Gastroesophageal sphincter (tissue), 3 donors: ENCODE measurements at regions not wholly inside any gene's neighbourhood (a gene's known extent, or its start where the extent isn't known, plus 50 kb on each side); places are given as distances from the start of the nearest gene placed in this dataset.

ENCODE experiments used
- EP300 ChIP-seq: sonication (generic); formaldehyde crosslinking; IDR thresholded peaks from one replicate; pipeline ENCODE4 v1.6.1; 2017; ENCODE audit warnings: antibody characterized with exemption, mild to moderate bottlenecking
- POLR2A ChIP-seq, 2 donors: fragments of 450-650 bp; IDR thresholded peaks; one replicate each; pipeline ENCODE4 v1.6.1; 2017; ENCODE audit warnings: antibody characterized with exemption in 2 of 2, mild to moderate bottlenecking in 2 of 2, moderate library complexity in 1 of 2
- TF ChIP-seq, protein P1 (sequence below), 4 experiments: fragments of 200-600 bp in 2 of 4; fragments of 450-650 bp in 2 of 4; sonication (generic) in 1 of 4; IDR thresholded peaks; one replicate each; pipeline ENCODE4 v1.5.1; 2017 to 2019; ENCODE audit warnings: antibody characterized with exemption in 4 of 4, mild to moderate bottlenecking in 2 of 4, moderate library complexity in 2 of 4

- TF ChIP-seq POLR2A (IDR thresholded peaks at IDR 0.05): no peak
- TF ChIP-seq, protein P1, sequence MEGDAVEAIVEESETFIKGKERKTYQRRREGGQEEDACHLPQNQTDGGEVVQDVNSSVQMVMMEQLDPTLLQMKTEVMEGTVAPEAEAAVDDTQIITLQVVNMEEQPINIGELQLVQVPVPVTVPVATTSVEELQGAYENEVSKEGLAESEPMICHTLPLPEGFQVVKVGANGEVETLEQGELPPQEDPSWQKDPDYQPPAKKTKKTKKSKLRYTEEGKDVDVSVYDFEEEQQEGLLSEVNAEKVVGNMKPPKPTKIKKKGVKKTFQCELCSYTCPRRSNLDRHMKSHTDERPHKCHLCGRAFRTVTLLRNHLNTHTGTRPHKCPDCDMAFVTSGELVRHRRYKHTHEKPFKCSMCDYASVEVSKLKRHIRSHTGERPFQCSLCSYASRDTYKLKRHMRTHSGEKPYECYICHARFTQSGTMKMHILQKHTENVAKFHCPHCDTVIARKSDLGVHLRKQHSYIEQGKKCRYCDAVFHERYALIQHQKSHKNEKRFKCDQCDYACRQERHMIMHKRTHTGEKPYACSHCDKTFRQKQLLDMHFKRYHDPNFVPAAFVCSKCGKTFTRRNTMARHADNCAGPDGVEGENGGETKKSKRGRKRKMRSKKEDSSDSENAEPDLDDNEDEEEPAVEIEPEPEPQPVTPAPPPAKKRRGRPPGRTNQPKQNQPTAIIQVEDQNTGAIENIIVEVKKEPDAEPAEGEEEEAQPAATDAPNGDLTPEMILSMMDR (IDR thresholded peaks at IDR 0.05): no peak
- no peak for TF ChIP-seq EP300
Measured at GRCh38 chr18:61248589-61248988, 84.6 kb upstream of the CDH20 start.
